ENCODE measurements at regions not wholly inside any gene's neighbourhood (a gene's known extent, or its start where the extent isn't known, plus 50 kb on each side); places are given as distances from the start of the nearest gene placed in this dataset.
"Not testable (repeated sequence)": the region's sequence is repeated elsewhere in the genome, so short reads cannot be mapped to it uniquely, and the experiment has no call there.

DNA sequence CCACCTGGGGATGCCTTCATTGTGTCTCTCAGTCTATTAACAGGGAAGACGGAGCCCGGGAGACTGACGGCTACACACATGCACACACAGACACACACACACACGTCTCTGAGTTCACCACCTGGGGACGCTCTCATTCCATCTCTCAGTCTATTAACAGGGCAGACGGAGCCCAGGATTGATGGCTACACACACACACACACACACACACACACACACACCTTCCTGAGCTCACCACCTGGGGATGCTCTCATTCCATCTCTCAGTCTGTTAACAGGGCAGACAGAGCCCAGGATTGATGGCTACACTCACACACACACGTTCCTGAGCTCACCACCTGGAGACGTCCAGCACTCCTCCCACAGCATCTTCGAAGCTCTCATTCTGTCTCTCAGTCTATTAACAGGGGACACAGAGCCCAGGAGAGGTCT is 143.9 kb downstream of the OR4M2 start:
- Histone ChIP-seq H3K79me2 (ENCODE audit: low read length) (no peaks in the 10 kb centered on the region), H3K27me3 (ENCODE audit: low read depth, low read length) (peaks cover 9% of the 10 kb centered on the region; the same call in 1 of the 2 replicates), H3K9me3 (ENCODE audit: insufficient read depth, low read length) (no peaks in the 10 kb centered on the region), H3K36me3 (replicated peaks; ENCODE audit: low read depth, low read length) (no peaks in the 10 kb centered on the region), H3K27ac (ENCODE audit: low read length) (no peak overlapping the region), H3K9ac (ENCODE audit: low read length) (no peak overlapping the region), H3K4me3 (ENCODE audit: low read length) (no peak overlapping the region), H3K4me1 (ENCODE audit: low read length) (peaks cover 7% of the 10 kb centered on the region; the same call in 1 of the 2 replicates), H3K4me2 (ENCODE audit: low read length) (no peak overlapping the region), H2AFZ (ENCODE audit: low read depth, low read length) (no peak overlapping the region), H4K20me1 (ENCODE audit: insufficient read depth, low read length) (no peaks in the 10 kb centered on the region)
- TF ChIP-seq, protein P1, sequence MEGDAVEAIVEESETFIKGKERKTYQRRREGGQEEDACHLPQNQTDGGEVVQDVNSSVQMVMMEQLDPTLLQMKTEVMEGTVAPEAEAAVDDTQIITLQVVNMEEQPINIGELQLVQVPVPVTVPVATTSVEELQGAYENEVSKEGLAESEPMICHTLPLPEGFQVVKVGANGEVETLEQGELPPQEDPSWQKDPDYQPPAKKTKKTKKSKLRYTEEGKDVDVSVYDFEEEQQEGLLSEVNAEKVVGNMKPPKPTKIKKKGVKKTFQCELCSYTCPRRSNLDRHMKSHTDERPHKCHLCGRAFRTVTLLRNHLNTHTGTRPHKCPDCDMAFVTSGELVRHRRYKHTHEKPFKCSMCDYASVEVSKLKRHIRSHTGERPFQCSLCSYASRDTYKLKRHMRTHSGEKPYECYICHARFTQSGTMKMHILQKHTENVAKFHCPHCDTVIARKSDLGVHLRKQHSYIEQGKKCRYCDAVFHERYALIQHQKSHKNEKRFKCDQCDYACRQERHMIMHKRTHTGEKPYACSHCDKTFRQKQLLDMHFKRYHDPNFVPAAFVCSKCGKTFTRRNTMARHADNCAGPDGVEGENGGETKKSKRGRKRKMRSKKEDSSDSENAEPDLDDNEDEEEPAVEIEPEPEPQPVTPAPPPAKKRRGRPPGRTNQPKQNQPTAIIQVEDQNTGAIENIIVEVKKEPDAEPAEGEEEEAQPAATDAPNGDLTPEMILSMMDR (IDR thresholded peaks at IDR 0.05; ENCODE audit: low read depth, low read length): peak; percentile 36
- TF ChIP-seq EZH2phosphoT487 (IDR thresholded peaks at IDR 0.05; ENCODE audit: low read depth): no peak

DNA sequence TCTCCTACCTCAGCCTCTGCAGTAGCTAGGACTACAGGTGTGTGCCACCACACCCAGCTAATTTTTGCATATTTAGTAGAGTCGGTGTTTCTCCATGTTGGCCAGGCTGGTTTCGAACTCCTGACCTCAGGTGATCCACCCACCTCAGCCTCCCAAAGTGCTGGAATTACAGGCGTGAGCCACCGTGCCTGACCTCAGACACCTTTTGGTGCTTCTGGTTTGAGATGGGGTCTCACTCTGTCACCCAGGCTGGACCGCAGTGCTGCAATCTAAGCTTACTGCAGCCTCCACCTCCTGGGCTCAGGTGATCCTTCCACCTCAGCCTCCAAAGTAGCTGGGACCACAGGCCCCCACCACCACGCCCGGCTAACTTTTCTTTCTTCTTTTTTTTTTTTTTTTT is 144.6 kb downstream of the OR4M2 start:
- not testable (repeated sequence) for H3K36me3 ChIP-seq (replicated peaks; ENCODE audit: low read depth, low read length); H3K27ac ChIP-seq (ENCODE audit: low read length); H3K79me2 ChIP-seq (ENCODE audit: low read length); H3K4me2 ChIP-seq (ENCODE audit: low read length); H2AFZ ChIP-seq (ENCODE audit: low read depth, low read length); H3K27me3 ChIP-seq (ENCODE audit: low read depth, low read length); H3K4me1 ChIP-seq (ENCODE audit: low read length); H3K9me3 ChIP-seq (ENCODE audit: insufficient read depth, low read length); H3K9ac ChIP-seq (ENCODE audit: low read length); H4K20me1 ChIP-seq (ENCODE audit: insufficient read depth, low read length); H3K4me3 ChIP-seq (ENCODE audit: low read length)

DNA sequence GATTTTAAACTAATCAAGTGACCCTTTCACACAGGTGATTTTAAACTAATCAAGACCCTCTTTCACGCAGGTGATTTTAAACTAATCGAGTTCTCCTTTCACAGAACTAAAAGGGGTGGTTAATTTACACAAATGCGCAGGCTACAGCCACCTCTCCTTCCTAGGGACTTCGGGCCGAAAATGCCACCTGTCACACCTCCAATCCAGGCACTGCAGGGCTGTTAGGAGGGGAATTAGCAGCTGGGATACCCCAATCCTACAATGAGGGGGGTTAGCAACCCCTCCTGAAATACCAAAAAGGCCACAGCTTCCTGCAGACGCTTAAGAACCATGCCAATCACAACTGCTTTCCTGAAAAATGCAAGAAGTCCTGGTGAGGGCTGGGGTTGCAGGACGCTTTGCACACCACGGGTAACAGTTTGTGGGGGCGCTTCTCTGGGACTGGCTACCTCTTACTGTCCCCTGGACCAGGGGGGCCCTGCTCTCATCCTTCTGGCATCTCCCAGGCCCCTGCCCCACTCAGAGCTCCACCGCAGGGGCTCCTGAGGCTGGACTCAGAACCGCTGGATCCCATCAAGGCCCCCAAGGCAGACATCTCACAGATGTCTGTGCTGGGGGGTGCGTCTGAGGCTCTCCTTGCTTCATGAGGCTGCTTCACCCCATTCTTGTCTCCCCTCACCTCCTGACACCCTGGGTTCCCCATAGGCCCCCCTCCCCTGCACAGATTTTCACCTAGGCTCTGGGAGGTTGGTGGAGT is 145.9 kb downstream of the OR4M2 start:
- H3K4me1 ChIP-seq (ENCODE audit: low read length): peaks cover 5% of the 10 kb centered on the region; the same call in 1 of the 2 replicates
- H3K9ac ChIP-seq (ENCODE audit: low read length): no peak overlapping the region
- H2AFZ ChIP-seq (ENCODE audit: low read depth, low read length): no peak overlapping the region
- no peaks in the 10 kb centered on the region for H4K20me1 ChIP-seq (ENCODE audit: insufficient read depth, low read length)
- H3K36me3 ChIP-seq (replicated peaks; ENCODE audit: low read depth, low read length): no peaks in the 10 kb centered on the region
- TF ChIP-seq, protein P1 (IDR thresholded peaks at IDR 0.05; ENCODE audit: low read depth, low read length): no peak
- no peak for TF ChIP-seq EZH2phosphoT487 (IDR thresholded peaks at IDR 0.05; ENCODE audit: low read depth)
- no peaks in the 10 kb centered on the region for H3K9me3 ChIP-seq (ENCODE audit: insufficient read depth, low read length)
- H3K27me3 ChIP-seq (ENCODE audit: low read depth, low read length): peaks cover 9% of the 10 kb centered on the region; the same call in 1 of the 2 replicates
- no peak overlapping the region for H3K4me2 ChIP-seq (ENCODE audit: low read length)
- no peak overlapping the region for H3K4me3 ChIP-seq (ENCODE audit: low read length)
- no peaks in the 10 kb centered on the region for H3K79me2 ChIP-seq (ENCODE audit: low read length)
- no peak overlapping the region for H3K27ac ChIP-seq (ENCODE audit: low read length)

DNA sequence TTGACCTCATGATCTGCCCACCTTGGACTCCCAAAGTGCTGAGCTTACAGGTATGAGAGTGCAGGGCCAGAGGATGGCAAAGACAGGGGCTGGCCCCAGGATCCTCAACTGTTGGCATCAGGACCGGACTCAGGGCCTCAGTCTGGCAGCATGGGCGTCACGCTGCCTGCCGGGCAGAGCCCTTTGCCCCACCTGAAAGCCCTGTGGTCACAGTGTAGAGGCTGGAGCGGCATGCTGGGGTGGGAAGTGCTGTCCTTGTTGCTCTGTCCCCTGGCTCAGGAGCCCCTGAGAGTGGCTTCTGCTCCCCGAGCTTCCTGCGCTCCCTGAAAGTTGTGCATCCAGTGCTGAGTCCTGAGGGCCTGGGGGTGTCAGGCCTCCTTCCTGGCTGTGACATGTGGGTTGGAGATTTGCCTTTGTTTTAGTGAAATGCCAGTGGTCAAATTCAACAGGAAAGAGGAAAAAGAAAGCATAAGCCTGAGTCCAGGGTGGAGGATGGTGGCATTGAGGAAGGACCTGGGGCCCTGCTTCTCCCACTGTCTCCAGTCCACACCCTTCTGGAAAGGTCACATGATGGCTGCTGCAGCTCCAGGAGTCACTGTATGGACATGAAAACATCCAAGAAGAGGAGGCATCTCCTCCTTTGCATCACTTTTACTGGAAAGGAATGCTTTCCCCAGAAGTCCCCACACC is 147.2 kb downstream of the OR4M2 start:
- Histone ChIP-seq H3K9ac (ENCODE audit: low read length) (no peak overlapping the region), H4K20me1 (ENCODE audit: insufficient read depth, low read length) (no peaks in the 10 kb centered on the region), H3K27me3 (ENCODE audit: low read depth, low read length) (peaks cover 15% of the 10 kb centered on the region; the same call in 1 of the 2 replicates), H3K4me2 (ENCODE audit: low read length) (no peak overlapping the region), H3K27ac (ENCODE audit: low read length) (no peak overlapping the region), H3K4me1 (ENCODE audit: low read length) (no peaks in the 10 kb centered on the region), H3K9me3 (ENCODE audit: insufficient read depth, low read length) (no peaks in the 10 kb centered on the region), H3K79me2 (ENCODE audit: low read length) (no peaks in the 10 kb centered on the region), H3K36me3 (replicated peaks; ENCODE audit: low read depth, low read length) (no peaks in the 10 kb centered on the region), H3K4me3 (ENCODE audit: low read length) (no peak overlapping the region), H2AFZ (ENCODE audit: low read depth, low read length) (no peak overlapping the region)
- TF ChIP-seq EZH2phosphoT487 (IDR thresholded peaks at IDR 0.05; ENCODE audit: low read depth): no peak
- TF ChIP-seq, protein P1 (IDR thresholded peaks at IDR 0.05; ENCODE audit: low read depth, low read length): no peak

All from OCI-LY3 (cell line).